NCI-H2227 (cell line): ENCODE measurements at regions not wholly inside any gene's neighbourhood (a gene's known extent, or its start where the extent isn't known, plus 50 kb on each side); places are given as distances from the start of the nearest gene placed in this dataset.

Experiments used
- DNase-seq: peaks from one replicate; lab custom pipeline; 2025; ENCODE audit not compliant: unreplicated experiment; lab: John Stamatoyannopoulos, UW

- DNase-seq: no peak
Measured at GRCh38 chr4:3705236-3705987, 60.8 kb upstream of the ADRA2C start.

GRCh38 chr4:3704669-3705068, 61.5 kb upstream of the ADRA2C start:
- DNase-seq: no peak

- peak; percentile 58 for DNase-seq
Measured at GRCh38 chr4:3703677-3704521, 62.3 kb upstream of the ADRA2C start.

- no peak for DNase-seq
Measured at GRCh38 chr4:3703343-3703676, 62.9 kb upstream of the ADRA2C start.

- DNase-seq: no peak
Measured at GRCh38 chr4:3702561-3703221, 63.5 kb upstream of the ADRA2C start.

GRCh38 chr4:3701736-3702560, 64.2 kb upstream of the ADRA2C start:
- no peak for DNase-seq

GRCh38 chr4:3701271-3701734, 64.9 kb upstream of the ADRA2C start:
- DNase-seq: no peak

GRCh38 chr4:3700736-3701135, 65.4 kb upstream of the ADRA2C start:
- DNase-seq: no peak

- DNase-seq: no peak
Measured at GRCh38 chr4:3700223-3700622, 66.0 kb upstream of the ADRA2C start.

- no peak for DNase-seq
Measured at GRCh38 chr4:3699678-3700077, 66.5 kb upstream of the ADRA2C start.

GRCh38 chr4:3699261-3699660, 66.9 kb upstream of the ADRA2C start:
- DNase-seq: no peak

- DNase-seq: no peak
Measured at GRCh38 chr4:3697033-3697432, 69.2 kb upstream of the ADRA2C start.

GRCh38 chr4:3690551-3691152, 75.5 kb upstream of the ADRA2C start:
- no peak for DNase-seq

- DNase-seq: no peak
Measured at GRCh38 chr4:3689576-3690550, 76.3 kb upstream of the ADRA2C start.

- DNase-seq: no peak
Measured at GRCh38 chr4:3689006-3689405, 77.2 kb upstream of the ADRA2C start.

- no peak for DNase-seq
Measured at GRCh38 chr4:3688018-3688998, 77.9 kb upstream of the ADRA2C start.

GRCh38 chr4:3687538-3687937, 78.6 kb upstream of the ADRA2C start:
- no peak for DNase-seq

GRCh38 chr4:3686753-3687152, 79.4 kb upstream of the ADRA2C start:
- no peak for DNase-seq
